SK-N-SH (cell line): ENCODE measurements at regions not wholly inside any gene's neighbourhood (a gene's known extent, or its start where the extent isn't known, plus 50 kb on each side); places are given as distances from the start of the nearest gene placed in this dataset.

ENCODE experiments used
- CTCF ChIA-PET: fragments of 300-600, 350-600 bp; formaldehyde crosslinking; extraction: SDS; loops from one replicate; lab custom pipeline; 2021; lab: Yijun Ruan, JAX
- POLR2A ChIA-PET: fragments of 350-600 bp; sonication (Branson Sonifier 250); formaldehyde crosslinking; extraction: SDS; loops from one replicate; lab custom pipeline; 2020; ENCODE audit warnings: antibody characterized with exemption, inconsistent platforms; lab: Yijun Ruan, JAX
- DNase-seq: peaks from one replicate; pipeline ENCODE4 v3.0.0; 2012
- H2AFZ ChIP-seq: fragments of 200-600 bp; sonication (generic); 2 replicates; pipeline ENCODE4 v1.8.1; 2016; ENCODE audit warnings: antibody characterized with exemption, mild to moderate bottlenecking, low read depth
- H3F3A ChIP-seq: fragments of 200-600 bp; sonication (generic); replicated peaks from 2 replicates; pipeline ENCODE3; 2016; ENCODE audit warnings: antibody characterized with exemption, mild to moderate bottlenecking; ENCODE audit not compliant: insufficient read depth
- H3K27ac ChIP-seq, 2 experiments: fragments of 200-500 bp in 1 of 2; fragments of 200-600 bp in 1 of 2; sonication (Bioruptor generic) in 1 of 2; sonication (generic), shearing (Covaris generic) in 1 of 2; 2 replicates each; pipeline versions ENCODE4 v1.5.1 to v1.6.1; 2014 to 2016; ENCODE audit warnings: low read depth in 2 of 2, inconsistent platforms in 1 of 2, low read length in 1 of 2, mild to moderate bottlenecking in 1 of 2, mixed read lengths in 1 of 2
- H3K27me3 ChIP-seq: fragments of 200-600 bp; sonication (generic), shearing (Covaris generic); 2 replicates; pipeline ENCODE4 v1.6.1; 2016; ENCODE audit warnings: mixed run types; ENCODE audit not compliant: insufficient read depth
- H3K36me3 ChIP-seq, 2 experiments: fragments of 200-500 bp in 1 of 2; fragments of 200-600 bp in 1 of 2; sonication (Bioruptor generic) in 1 of 2; sonication (generic) in 1 of 2; replicated peaks in 1 of 2; 2 replicates each; pipeline versions ENCODE3 to v1.5.1; 2014 to 2016; ENCODE audit warnings: low read length in 1 of 2, mild to moderate bottlenecking in 1 of 2; ENCODE audit not compliant: insufficient read depth in 2 of 2, control insufficient read depth in 1 of 2
- H3K4me1 ChIP-seq, 2 experiments: fragments of 200-500 bp in 1 of 2; fragments of 200-600 bp in 1 of 2; sonication (Bioruptor generic) in 1 of 2; sonication (generic), shearing (Covaris generic) in 1 of 2; 2 replicates each; pipeline versions ENCODE4 v1.5.1 to v1.6.1; 2014 to 2016; ENCODE audit warnings: low read depth in 1 of 2, low read length in 1 of 2, mixed run types in 1 of 2; ENCODE audit not compliant: insufficient read depth in 2 of 2, control insufficient read depth in 1 of 2
- H3K4me2 ChIP-seq: fragments of 200-600 bp; sonication (generic), shearing (Covaris generic); 2 replicates; pipeline ENCODE4 v1.6.1; 2017; ENCODE audit warnings: mixed run types
- H3K4me3 ChIP-seq, 2 experiments: fragments of 200-500 bp in 1 of 2; fragments of 200-600 bp in 1 of 2; sonication (Bioruptor generic) in 1 of 2; sonication (generic), shearing (Covaris generic) in 1 of 2; 2 replicates each; pipeline versions ENCODE4 v1.5.1 to v1.8.1; 2014 to 2016; ENCODE audit warnings: low read depth in 2 of 2, inconsistent platforms in 1 of 2, low read length in 1 of 2, mild to moderate bottlenecking in 1 of 2, mixed read lengths in 1 of 2, moderate library complexity in 1 of 2
- H3K79me2 ChIP-seq: fragments of 200-600 bp; sonication (generic); 2 replicates; pipeline ENCODE4 v1.8.1; 2017; ENCODE audit warnings: mild to moderate bottlenecking; ENCODE audit not compliant: insufficient read depth
- H3K9ac ChIP-seq: fragments of 200-600 bp; sonication (generic); 2 replicates; pipeline ENCODE4 v1.6.1; 2017; ENCODE audit warnings: mixed run types
- H3K9me2 ChIP-seq: fragments of 200-600 bp; sonication (generic); 2 replicates; pipeline ENCODE4 v1.6.1; 2017; ENCODE audit warnings: mixed run types
- H3K9me3 ChIP-seq: fragments of 200-600 bp; sonication (generic); 2 replicates; pipeline ENCODE4 v1.6.1; 2017; ENCODE audit warnings: mixed run types, mild to moderate bottlenecking, moderate library complexity
- H4K20me1 ChIP-seq: fragments of 200-600 bp; sonication (generic); 2 replicates; pipeline ENCODE4 v1.6.1; 2017; ENCODE audit warnings: mild to moderate bottlenecking, mixed run types; ENCODE audit not compliant: insufficient read depth
- CHD2 ChIP-seq: fragments of 150-350 bp; IDR thresholded peaks from 2 replicates; pipeline ENCODE4 v1.6.1; 2018; ENCODE audit warnings: low read length; ENCODE audit not compliant: partially characterized antibody
- ELF1 ChIP-seq: IDR thresholded peaks from 2 replicates; pipeline ENCODE4 v1.4.0; 2012
- GABPA ChIP-seq: IDR thresholded peaks from 2 replicates; pipeline ENCODE4 v1.4.0; 2012; ENCODE audit warnings: low read depth, mild to moderate bottlenecking
- NFIC ChIP-seq: IDR thresholded peaks from 2 replicates; pipeline ENCODE4 v1.4.0; 2012; ENCODE audit warnings: borderline replicate concordance
- RCOR1 ChIP-seq: fragments of 150-350 bp; IDR thresholded peaks from 2 replicates; pipeline ENCODE4 v1.6.1; 2017; ENCODE audit warnings: antibody characterized with exemption, low read length
- WGBS: methylation state at CpG from one replicate; pipeline ENCODE4 v1.1.6; 2017; ENCODE audit warnings: low lambda C conversion rate; 5-methylcytosine and 5-hydroxymethylcytosine counted together
- TF ChIP-seq, protein P1 (sequence below): IDR thresholded peaks from 2 replicates; pipeline ENCODE4; 2012
- TF ChIP-seq, protein P2 (sequence below): IDR thresholded peaks from 2 replicates; pipeline ENCODE4 v1.6.1; 2012; ENCODE audit warnings: mild to moderate bottlenecking, low read depth, low read length, moderate library complexity
- TF ChIP-seq, protein P3 (sequence below): IDR thresholded peaks from 2 replicates; pipeline ENCODE4 v1.4.0; 2012; ENCODE audit warnings: low read depth
- TF ChIP-seq, protein P4 (sequence below): fragments of 150-350 bp; IDR thresholded peaks from 2 replicates; pipeline ENCODE4 v1.6.1; 2017; ENCODE audit warnings: antibody characterized with exemption, low read length, low read depth, borderline replicate concordance
- TF ChIP-seq, protein P5 (sequence below): fragments of 200-600 bp; sonication (generic); IDR thresholded peaks from 2 replicates; pipeline ENCODE4 v1.6.1; 2017; ENCODE audit warnings: antibody characterized with exemption, mild to moderate bottlenecking, moderate library complexity

DNA sequence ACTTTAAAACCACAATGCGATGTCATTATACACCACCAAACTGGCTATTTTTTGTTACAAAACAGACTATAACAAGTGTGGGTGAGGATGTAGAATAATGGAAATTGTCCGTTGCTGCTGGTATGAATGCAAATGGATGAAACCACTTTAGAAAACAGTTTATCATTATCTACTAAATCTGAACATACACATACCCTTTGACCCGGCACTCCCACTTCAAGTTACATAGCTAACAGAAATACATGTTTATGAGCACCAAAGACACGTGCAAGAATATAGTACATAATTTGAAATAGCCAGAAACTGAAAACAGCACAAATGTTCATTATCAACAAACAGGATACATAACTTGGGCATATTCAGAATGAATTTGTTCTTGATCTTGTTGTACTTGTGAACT is 206.4 kb upstream of the CHAC2 start:
- 39% methylated on average over 4 of the region's 4 CpGs for WGBS
- TF ChIP-seq, protein P1, sequence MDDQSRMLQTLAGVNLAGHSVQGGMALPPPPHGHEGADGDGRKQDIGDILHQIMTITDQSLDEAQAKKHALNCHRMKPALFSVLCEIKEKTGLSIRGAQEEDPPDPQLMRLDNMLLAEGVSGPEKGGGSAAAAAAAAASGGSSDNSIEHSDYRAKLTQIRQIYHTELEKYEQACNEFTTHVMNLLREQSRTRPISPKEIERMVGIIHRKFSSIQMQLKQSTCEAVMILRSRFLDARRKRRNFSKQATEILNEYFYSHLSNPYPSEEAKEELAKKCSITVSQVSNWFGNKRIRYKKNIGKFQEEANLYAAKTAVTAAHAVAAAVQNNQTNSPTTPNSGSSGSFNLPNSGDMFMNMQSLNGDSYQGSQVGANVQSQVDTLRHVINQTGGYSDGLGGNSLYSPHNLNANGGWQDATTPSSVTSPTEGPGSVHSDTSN = no peak
- TF ChIP-seq NFIC = no peak
- TF ChIP-seq, protein P2, sequence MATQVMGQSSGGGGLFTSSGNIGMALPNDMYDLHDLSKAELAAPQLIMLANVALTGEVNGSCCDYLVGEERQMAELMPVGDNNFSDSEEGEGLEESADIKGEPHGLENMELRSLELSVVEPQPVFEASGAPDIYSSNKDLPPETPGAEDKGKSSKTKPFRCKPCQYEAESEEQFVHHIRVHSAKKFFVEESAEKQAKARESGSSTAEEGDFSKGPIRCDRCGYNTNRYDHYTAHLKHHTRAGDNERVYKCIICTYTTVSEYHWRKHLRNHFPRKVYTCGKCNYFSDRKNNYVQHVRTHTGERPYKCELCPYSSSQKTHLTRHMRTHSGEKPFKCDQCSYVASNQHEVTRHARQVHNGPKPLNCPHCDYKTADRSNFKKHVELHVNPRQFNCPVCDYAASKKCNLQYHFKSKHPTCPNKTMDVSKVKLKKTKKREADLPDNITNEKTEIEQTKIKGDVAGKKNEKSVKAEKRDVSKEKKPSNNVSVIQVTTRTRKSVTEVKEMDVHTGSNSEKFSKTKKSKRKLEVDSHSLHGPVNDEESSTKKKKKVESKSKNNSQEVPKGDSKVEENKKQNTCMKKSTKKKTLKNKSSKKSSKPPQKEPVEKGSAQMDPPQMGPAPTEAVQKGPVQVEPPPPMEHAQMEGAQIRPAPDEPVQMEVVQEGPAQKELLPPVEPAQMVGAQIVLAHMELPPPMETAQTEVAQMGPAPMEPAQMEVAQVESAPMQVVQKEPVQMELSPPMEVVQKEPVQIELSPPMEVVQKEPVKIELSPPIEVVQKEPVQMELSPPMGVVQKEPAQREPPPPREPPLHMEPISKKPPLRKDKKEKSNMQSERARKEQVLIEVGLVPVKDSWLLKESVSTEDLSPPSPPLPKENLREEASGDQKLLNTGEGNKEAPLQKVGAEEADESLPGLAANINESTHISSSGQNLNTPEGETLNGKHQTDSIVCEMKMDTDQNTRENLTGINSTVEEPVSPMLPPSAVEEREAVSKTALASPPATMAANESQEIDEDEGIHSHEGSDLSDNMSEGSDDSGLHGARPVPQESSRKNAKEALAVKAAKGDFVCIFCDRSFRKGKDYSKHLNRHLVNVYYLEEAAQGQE = no peak
- TF ChIP-seq ELF1 = no peak
- no peak for TF ChIP-seq GABPA
- TF ChIP-seq, protein P3, sequence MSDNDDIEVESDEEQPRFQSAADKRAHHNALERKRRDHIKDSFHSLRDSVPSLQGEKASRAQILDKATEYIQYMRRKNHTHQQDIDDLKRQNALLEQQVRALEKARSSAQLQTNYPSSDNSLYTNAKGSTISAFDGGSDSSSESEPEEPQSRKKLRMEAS = no peak
- TF ChIP-seq, protein P4, sequence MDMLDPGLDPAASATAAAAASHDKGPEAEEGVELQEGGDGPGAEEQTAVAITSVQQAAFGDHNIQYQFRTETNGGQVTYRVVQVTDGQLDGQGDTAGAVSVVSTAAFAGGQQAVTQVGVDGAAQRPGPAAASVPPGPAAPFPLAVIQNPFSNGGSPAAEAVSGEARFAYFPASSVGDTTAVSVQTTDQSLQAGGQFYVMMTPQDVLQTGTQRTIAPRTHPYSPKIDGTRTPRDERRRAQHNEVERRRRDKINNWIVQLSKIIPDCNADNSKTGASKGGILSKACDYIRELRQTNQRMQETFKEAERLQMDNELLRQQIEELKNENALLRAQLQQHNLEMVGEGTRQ = no peak
- TF ChIP-seq, protein P5, sequence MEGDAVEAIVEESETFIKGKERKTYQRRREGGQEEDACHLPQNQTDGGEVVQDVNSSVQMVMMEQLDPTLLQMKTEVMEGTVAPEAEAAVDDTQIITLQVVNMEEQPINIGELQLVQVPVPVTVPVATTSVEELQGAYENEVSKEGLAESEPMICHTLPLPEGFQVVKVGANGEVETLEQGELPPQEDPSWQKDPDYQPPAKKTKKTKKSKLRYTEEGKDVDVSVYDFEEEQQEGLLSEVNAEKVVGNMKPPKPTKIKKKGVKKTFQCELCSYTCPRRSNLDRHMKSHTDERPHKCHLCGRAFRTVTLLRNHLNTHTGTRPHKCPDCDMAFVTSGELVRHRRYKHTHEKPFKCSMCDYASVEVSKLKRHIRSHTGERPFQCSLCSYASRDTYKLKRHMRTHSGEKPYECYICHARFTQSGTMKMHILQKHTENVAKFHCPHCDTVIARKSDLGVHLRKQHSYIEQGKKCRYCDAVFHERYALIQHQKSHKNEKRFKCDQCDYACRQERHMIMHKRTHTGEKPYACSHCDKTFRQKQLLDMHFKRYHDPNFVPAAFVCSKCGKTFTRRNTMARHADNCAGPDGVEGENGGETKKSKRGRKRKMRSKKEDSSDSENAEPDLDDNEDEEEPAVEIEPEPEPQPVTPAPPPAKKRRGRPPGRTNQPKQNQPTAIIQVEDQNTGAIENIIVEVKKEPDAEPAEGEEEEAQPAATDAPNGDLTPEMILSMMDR = no peak
- no peak for TF ChIP-seq RCOR1
- TF ChIP-seq CHD2 = no peak
- Histone ChIP-seq H3K79me2 (no peaks in the 10 kb centered on the region), H3K9ac (no peak overlapping the region), H3K27ac (no peak overlapping the region), H3K27me3 (no peaks in the 10 kb centered on the region), H3K36me3 (no peaks in the 10 kb centered on the region), H3K4me2 (no peak overlapping the region), H3F3A (no peaks in the 10 kb centered on the region), H4K20me1 (no peaks in the 10 kb centered on the region), H3K4me3 (no peak overlapping the region), H3K9me3 (no peaks in the 10 kb centered on the region; the same call in 1 of the 2 replicates), H3K4me1 (no peaks in the 10 kb centered on the region), H3K9me2 (no peaks in the 10 kb centered on the region), H2AFZ (no peak overlapping the region)
- ChIA-PET POLR2A (no interaction called here), CTCF (interaction anchor here (0.8 kb wide), 1 partner anchor 11 kb away, joined by 4 read pairs; no protein-coding TSS in a partner anchor)
- DNase-seq = no peak
